ENCODE measurements at regions not wholly inside any gene's neighbourhood (a gene's known extent, or its start where the extent isn't known, plus 50 kb on each side); places are given as distances from the start of the nearest gene placed in this dataset.

DNA sequence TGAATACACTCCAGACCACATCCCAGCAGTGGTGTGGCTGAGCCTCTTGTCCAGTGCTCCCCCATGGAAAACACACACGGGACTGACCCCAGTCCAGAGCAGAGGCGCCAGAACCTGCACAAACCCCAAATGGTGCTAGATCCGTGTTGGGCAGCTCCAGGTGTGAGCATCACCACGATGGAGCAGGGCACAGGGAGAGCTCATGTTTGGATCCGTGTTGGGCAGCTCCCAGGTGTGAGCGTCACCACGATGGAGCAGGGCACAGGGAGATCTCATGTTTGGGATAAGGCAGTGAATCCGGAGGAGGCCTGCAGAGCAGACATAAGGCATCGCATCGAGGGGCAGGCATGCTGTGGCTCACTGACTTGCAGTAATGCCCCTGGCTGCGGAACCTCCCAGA, 460.0 kb upstream of the MYT1L start:
- Histone ChIP-seq H3K4me3 (ENCODE audit: low read depth, low read length) (no peak overlapping the region), H3K36me3 (ENCODE audit: control insufficient read depth, insufficient read depth, low read length) (no peaks in the 10 kb centered on the region), H3K27me3 (ENCODE audit: control insufficient read depth, insufficient read depth, low read length) (no peaks in the 10 kb centered on the region)
- ChIA-PET CTCF (no interaction called here), POLR2A (no interaction called here)
- TF ChIP-seq CTCF (IDR thresholded peaks at IDR 0.05; ENCODE audit: insufficient read depth, low read depth, low read length): no peak
- no peak for DNase-seq (ENCODE audit: low read depth)

DNA sequence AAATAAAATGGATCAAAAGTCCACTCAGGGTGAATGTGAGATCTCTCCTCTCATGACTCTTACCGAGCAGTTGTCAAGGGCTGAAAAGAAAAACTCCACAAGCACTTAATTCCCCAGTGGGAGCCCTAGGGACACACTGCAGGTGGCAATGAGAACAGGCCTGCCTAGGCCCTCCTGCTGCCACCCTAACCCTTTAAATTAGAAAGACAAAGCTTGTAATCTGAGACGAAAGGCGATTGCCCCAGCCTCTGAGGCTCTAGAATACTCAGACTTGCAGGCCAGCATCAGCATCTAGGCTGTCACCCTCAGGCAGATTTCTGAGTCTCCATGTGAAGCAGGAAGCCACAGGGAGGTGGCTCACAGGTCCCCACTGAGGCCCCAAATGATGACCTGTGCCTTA, 457.0 kb upstream of the MYT1L start:
- no peak for DNase-seq (ENCODE audit: low read depth)
- H3K27me3 ChIP-seq (ENCODE audit: control insufficient read depth, insufficient read depth, low read length): no peaks in the 10 kb centered on the region
- ChIA-PET POLR2A (no interaction called here), CTCF (no interaction called here)
- no peak overlapping the region for H3K4me3 ChIP-seq (ENCODE audit: low read depth, low read length)
- no peaks in the 10 kb centered on the region for H3K36me3 ChIP-seq (ENCODE audit: control insufficient read depth, insufficient read depth, low read length)
- TF ChIP-seq CTCF (IDR thresholded peaks at IDR 0.05; ENCODE audit: insufficient read depth, low read depth, low read length): no peak

GRCh38 chr2:2787301-2787907, 456.3 kb upstream of the MYT1L start:
- Histone ChIP-seq H3K4me3 (ENCODE audit: low read depth, low read length) (no peak overlapping the region), H3K36me3 (ENCODE audit: control insufficient read depth, insufficient read depth, low read length) (no peaks in the 10 kb centered on the region), H3K27me3 (ENCODE audit: control insufficient read depth, insufficient read depth, low read length) (no peaks in the 10 kb centered on the region)
- ChIA-PET POLR2A (no interaction called here), CTCF (no interaction called here)
- no peak for TF ChIP-seq CTCF (IDR thresholded peaks at IDR 0.05; ENCODE audit: insufficient read depth, low read depth, low read length)
- DNase-seq (ENCODE audit: low read depth): no peak

- no peaks in the 10 kb centered on the region for H3K36me3 ChIP-seq (ENCODE audit: control insufficient read depth, insufficient read depth, low read length)
- CTCF ChIA-PET: no interaction called here
Observed at GRCh38 chr2:2782007-2782406, 450.9 kb upstream of the MYT1L start.

DNA sequence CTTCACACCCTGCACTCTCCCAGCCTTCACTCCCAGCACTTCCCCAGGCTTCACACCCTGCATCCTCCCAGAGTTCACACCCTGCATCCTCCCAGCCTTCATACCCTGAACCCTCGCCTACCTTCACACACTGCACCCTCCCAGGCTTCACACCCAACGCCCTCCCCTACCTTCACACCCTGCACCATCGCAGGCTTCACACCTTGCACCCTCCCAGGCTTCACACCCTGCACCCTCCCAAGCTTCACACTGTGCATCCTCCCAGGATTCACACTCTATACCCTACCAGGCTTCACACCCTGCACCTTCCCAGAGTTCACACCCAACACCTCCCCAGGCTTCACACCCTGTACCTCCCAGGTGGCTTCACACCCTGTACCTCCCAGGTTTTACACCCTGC, 448.7 kb upstream of the MYT1L start:
- Histone ChIP-seq H3K4me3 (ENCODE audit: low read depth, low read length) (no peak overlapping the region), H3K27me3 (ENCODE audit: control insufficient read depth, insufficient read depth, low read length) (no peaks in the 10 kb centered on the region), H3K36me3 (ENCODE audit: control insufficient read depth, insufficient read depth, low read length) (no peaks in the 10 kb centered on the region)
- POLR2A ChIA-PET: no interaction called here
- CTCF ChIA-PET: no interaction called here
- no peak for DNase-seq (ENCODE audit: low read depth)
- TF ChIP-seq CTCF (IDR thresholded peaks at IDR 0.05; ENCODE audit: insufficient read depth, low read depth, low read length): no peak

More at GRCh38 chr2:2782007-2782406, 450.9 kb upstream of the MYT1L start:
- no peak overlapping the region for H3K4me3 ChIP-seq (ENCODE audit: low read depth, low read length)
- no peaks in the 10 kb centered on the region for H3K27me3 ChIP-seq (ENCODE audit: control insufficient read depth, insufficient read depth, low read length)
- DNase-seq (ENCODE audit: low read depth): no peak
- no peak for TF ChIP-seq CTCF (IDR thresholded peaks at IDR 0.05; ENCODE audit: insufficient read depth, low read depth, low read length)
- POLR2A ChIA-PET: no interaction called here
